Pons (tissue), 1 donor: ENCODE measurements at regions not wholly inside any gene's neighbourhood (a gene's known extent, or its start where the extent isn't known, plus 50 kb on each side); places are given as distances from the start of the nearest gene placed in this dataset.

Experiments
- DNase-seq: peaks from one replicate; pipeline ENCODE4 v3.0.0-alpha.2; 2016; ENCODE audit warnings: low spot score

DNA sequence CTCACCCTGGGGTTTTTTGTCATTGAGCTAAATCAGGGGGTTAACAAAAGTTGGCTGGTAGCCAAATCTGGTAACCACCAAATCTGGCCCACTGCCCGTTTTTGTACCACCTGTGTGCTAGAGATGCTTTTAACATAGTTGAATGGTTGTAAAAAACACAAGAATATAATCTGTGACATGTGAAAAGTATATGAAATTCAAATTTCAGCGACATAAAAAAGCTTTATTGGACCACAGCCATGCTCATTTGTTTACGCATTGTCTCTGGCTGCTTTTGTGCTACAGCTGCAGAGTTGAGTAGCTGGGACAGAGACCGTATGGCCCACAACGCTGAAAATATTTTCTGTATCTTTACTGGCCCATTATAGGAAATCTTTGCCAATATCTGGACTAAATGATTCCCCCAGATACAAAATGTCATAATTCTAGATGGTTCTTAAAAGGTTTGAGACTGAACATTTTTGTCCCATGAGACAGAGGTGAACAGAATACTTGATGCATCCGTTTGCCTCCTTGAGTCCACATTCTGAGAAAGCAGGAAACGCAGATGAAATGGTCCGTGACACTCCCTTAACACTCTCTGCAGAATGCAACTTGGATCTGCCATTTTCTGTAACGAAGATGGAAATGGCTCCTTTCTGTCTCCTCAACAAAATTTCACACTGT lies 120.9 kb upstream of the PDZRN3 start:
- DNase-seq: peak; percentile 29

DNA sequence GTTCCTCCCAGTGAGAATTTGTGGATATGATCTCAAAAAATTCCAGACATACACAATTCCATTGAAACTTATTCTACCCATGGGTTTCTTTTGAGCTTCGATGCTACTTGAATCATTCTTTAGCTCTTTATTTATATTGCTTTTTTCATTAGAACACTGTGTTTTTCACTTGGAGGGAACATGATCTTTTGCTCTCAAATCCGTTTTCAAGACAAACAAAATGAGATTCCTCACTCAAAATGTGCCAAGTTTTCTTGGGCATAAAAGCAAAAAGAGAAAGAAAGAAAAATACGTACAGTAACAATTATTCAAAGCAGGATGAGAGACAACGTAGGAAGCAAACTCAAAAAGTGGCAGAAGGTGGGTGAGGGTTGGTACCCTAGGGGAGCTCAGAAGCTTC lies 118.8 kb upstream of the PDZRN3 start:
- no peak for DNase-seq

DNA sequence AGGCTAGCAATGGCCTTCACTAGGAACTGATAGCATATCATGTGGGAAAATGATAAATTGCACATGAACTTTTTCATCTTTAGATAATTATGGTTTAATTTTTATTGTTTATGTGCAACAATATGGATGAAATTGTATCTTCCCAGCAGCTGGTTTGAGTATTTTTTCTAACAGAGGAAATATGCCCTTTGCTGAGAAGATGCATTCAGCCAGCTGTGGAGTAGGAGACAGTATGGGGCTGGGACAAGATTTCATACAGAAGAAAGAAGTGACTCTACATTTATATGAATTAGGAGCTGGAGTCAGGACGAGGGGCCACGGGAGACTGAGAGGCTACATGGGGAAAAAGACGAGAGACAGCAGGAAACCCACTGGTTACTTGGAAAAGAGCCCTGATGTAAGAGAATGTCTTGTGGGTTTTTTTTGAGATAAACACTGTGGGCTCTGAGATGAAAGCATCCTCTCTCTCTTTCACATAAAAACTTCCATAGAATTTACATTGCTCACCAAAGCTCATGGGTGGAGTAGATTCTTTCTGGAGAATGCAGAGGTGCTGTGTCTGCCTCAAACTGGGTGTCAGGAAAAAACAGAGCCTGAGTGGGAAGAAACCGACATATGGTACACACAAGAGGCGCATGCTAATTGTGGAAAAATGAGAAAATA lies 115.2 kb upstream of the PDZRN3 start:
- no peak for DNase-seq

DNA sequence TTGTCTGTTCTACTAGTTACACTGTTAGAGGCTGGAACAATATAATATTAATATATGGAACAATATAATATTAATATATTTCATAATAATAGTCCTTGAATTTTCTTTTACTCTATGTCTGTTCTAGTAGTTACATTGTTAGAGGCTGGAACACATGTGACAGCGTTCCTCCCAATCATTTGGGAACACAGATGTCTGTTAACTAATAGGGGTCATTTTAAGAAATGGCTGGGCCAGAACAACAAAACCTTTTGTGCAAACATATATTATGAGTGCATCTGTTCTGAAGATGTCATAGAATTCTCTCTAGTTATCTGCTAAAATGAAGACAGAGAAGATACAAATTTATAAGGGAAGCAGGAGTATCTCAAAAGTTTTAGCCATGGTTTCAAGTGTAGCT lies 114.0 kb upstream of the PDZRN3 start:
- no peak for DNase-seq

DNA sequence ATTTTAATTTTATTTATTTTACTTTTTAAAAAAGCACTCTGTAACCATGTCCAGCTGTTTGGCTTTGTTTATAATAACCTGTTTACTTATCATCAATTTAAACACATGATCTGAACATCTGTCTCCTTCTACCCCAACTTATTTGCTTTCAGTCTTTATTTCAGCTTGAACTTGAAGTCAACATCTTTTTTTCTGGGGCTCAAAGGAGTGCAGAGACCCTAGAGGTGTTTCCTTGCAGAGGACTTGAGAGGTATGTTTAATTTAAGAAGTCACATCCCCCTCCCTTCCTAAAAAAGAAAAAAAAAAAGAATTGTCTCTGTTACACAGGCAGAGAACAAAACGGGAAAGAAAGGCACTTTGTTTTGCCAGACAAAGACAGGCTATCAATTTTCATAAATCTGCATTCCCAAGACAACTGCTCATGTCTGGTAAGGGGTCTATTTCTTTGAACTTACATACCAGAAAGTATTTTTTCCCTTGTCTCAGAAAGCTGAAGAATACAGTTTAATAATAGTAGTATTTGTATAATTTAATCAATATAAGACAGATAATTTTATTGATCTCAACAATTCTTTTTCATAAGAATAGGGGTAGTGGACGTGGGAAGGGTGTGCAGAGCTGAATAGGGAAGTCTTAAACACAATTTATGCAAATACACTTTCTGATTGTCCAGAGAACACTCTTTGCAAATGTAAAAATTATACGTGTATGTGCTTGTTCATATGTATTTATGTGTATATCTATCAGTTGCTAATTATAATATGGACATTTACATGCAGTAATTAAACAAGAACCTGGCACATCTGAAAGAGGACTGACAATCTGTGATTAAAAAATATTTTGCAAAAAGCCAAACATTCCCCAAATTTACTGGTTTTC lies 109.7 kb upstream of the PDZRN3 start:
- peak; percentile 18 for DNase-seq

DNA sequence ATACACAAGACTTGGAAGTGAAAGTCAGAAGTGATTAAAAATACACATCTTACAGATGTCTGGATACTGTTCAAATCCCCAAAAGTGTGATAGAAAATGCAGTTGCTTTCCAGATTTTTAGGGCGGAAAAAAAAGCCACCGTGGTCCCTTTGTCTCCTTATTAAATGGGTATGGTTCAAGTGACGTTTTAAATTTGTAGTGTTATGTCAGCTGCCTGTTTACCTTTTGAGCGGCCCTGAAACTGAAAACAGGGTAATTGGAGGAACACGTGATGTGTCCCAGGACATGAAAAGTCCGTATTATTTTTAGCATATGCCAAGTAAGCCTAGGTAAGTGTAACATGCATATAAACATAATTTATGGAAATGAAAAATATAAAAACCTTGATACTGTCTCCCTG lies 109.0 kb upstream of the PDZRN3 start:
- DNase-seq: no peak

DNA sequence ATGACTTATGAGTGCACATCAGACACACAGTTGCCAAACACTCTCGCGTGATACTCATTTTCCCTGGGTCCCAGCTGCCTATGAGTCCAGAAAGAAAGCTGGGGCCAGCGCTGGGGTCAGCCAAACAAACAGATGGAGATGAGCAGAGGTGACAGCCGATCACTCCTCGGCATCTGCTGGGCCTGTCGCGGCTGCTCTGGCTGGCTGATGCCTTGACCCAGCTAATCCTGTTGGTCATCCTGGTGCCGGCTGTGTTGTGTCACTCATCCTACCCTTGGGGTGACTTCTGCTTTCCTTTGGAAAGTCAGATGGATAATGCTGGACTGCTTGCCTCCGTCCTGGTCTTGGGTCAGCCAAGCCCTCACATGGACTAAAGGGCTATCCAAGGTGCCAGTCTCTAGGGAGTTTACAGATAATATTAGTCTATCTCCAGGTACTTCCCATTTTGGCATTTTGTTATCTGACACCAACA lies 105.3 kb upstream of the PDZRN3 start:
- DNase-seq: no peak

DNA sequence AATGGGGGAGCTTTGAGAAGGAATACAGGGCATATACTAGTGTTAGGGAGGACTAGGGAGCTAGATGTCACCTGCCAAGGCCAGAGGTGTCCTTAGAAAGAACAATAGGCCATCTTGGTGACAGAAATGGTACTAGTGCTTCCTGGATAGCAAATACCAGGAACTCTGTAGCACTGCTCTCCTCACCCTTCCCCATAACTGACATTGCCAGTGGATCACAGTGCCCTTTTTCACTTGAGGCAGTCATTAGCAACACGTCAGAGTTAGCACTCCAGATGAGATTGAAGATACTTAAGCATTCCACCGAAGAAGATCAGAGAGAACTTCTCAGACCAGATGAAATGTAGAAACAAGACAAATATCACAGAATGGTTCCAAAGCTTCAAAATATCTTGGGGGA lies 103.1 kb upstream of the PDZRN3 start:
- DNase-seq: no peak

DNA sequence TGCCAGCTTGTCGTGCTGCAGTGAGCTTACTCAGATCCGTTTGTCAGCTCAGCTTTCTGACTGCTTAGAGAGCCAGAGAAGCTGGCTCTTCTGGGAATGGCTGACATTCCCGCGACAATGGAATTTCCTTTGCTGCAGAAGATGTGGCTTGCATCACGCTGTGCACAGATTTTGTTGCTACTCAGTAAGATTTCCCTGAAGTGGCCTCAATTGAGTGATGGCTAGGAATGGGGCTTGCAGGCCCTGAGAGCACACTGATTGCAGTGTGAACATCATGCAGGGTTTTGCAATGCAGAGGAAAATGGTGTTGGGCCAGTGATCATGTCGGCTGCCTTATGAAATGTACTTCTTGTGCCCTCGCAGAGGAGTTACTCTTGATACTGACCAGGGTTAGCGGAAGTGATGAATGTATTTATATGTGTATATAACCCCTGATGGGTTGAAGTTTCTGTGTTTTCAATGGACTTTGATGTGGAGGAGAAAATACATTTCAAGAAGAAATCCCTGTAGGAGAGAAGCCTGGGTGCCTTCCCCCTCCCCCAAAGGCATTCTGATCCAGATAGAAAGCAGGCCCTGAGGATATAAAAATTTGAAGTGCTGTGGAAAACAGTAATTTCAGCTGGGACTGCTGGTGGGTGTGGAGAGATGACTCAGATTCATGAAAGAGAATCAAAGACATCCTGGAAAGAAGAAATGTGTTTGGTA lies 102.5 kb upstream of the PDZRN3 start:
- DNase-seq: no peak

DNA sequence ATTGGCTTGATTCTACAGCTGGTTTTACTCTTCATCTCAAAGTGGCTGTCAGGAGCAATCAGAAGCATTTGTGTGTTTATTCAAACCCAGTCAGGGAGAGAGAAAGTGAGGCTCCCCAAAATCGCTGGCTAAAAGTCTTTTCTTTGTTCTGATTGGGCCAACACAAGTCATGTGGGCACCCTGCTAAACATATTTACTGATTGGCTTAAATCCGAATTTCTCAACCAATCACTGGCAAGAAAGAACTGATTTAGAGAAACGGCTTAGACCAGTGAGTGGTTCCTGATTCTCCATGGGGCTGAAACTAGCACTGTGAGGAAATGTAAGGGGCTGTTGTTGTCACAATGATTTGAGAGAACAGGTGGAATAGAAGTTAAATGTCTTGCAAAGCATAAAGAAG lies 98.9 kb upstream of the PDZRN3 start:
- DNase-seq: no peak

DNA sequence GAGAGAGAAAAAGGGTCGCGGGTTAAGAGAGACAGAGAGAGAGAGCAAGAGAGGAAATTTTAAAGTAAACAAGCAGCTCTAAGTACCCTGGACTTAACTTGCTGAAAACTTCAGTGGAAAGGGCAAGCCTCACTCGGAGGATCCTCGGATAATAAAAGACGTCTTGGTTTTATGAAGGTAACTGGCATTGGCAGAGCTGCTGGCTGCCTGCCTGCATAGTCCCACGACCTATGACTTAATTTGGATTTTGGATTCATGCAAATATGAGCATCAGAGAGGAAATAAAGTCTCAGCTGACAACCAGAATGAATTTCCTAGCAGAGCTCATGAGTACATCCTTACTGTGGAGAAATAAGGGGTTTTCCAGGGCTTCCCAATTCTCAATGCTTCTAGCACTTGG lies 95.1 kb upstream of the PDZRN3 start:
- peak; percentile 9 for DNase-seq

DNA sequence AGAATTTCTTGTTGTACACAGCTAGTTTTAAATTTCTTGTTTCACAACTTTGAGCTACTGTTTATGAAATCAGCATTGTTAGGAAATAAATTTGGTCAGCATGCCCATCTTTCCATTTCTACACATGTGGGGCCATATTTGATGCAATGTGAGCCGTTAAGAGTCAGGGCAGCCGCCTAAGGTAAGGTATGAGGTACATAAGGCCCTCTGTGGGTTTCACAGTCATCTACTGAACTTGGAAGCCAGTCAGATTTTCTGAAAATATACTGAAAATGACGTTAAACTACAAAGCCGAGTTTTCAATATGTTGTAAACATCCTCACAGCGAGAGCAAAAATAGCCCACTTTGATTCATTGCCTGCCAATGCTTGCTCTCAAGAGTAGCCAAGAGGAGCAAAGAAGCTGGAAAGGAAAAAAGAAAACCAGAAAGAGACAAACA lies 94.7 kb upstream of the PDZRN3 start:
- peak; percentile 38 for DNase-seq

DNA sequence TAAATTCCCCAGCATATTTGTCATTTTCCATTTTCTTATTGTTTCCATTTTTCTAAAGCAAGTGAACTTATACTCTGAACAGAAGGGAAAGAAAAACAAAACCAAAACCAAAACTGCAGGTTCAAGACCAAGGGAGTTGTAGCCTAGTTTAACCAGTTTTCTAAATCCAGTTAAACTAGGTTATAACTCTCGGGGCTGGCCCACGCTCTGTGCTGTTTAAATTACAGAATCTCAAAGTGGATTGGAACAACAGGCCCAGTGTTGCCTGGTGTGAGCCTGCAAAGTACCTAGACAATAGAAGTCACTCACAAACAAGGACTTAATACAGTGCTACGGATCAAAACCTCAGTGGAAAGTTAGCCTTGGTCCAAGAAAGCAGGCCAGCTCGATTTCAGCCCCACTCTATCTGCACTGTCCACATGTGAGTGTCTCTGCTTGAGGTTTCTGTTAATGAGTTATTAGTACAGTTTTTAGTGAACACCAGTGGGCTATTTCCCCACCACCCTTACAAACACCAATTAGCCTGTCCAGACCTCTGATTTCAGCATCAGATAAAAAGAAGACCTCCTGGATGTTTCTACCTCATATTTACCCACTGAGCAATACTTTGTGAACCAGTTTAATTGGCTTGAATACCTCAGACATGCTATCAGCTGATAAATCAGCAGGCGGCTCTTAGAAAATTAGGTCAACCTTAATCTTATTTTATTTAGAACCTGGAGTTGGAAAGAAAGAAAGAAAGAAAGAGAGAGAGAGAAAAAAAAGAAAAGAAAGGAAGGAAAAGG lies 93.8 kb upstream of the PDZRN3 start:
- DNase-seq: peak; percentile 16

DNA sequence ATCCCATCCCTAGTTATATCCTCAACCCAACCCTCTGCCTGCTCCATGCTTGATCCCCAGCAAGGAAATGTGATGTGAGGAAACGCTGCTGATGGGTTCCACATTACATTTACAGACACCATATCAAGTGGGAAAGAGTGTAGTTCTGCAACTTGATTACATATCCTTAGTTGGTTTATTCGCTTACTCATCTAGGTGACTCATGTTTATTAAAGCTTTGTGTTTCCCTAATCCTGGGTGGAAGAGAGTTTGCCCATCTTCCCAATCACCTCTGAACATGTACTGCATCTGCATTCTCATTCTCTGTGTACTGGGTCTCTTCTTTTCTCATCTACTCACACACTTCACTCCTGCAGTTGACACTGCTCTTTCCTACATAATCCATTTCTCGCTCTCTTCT lies 91.7 kb upstream of the PDZRN3 start:
- no peak for DNase-seq

DNA sequence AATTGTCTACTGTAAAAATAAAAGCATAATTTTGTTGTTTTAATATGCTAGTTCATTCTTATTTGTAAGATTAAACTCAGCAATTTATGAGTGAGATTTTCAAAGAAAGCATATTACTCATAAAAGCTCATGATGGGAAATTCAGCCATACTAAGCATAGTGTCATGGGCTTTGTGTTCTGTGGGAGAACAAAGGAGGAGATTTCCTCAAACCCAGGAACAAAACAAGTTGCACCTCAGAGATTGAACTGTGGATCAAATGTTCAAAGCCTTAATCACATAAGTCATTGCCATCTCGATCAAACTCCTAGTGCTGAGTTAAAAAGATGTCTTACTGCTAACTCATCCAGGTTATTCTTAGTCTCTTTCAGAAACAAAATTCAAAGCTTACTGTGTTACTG lies 85.6 kb upstream of the PDZRN3 start:
- no peak for DNase-seq

DNA sequence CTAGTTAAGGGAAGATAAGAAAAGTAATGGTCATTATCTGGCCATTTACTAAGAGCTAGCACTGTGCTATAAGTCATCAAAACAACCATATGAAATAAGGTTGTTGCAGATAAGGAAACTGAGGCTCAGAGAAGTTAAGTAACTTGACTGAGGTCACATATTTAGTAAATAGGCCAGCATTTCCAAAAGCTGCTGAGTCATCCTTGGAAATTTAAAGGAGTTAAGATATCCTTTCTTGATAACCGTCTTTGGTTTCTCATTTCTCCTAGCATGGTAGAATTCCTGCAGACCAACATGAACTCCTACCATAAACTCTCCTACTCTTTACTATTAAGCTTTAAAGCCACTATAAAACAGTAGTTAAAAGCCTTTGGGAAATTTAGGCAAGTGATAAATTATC lies 85.0 kb upstream of the PDZRN3 start:
- no peak for DNase-seq

DNA sequence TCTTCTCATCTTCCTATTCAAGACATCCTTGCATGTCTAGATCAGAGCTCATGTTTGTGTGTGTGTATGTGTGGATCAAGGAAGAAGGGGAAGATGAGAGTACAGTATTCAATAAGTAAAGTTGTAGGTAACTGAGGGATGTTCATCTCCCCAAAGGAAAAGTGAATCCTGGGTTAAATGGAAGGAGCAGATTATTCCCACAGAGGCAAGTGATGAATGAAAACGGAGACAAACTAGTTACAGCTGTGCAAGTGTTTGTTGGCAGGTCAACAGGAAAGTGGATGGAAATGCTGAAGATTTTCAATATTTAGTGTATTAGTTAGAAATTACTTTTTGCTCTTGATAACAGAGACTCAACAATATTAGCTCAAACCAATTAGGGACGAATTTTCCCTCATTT lies 84.2 kb upstream of the PDZRN3 start:
- DNase-seq: no peak

DNA sequence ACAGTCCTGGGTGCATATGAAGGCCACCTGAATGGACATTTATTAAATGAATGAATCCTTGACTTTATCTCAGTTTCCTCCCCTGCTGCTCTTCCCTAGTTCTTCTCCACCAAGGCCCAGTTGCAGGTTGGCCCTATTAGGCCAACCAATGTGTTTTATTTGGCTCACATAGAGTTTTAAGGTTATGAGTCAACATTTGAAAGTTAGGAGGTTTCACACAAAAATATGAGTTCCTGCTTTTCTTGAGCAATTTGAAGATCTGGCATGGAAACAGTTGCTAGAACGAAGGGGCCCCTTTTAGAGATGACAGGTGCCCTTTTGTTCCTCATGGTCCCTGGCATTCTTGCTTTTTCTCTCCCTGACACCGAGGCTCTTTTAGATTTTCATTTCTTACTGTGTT lies 83.0 kb upstream of the PDZRN3 start:
- DNase-seq: no peak

DNA sequence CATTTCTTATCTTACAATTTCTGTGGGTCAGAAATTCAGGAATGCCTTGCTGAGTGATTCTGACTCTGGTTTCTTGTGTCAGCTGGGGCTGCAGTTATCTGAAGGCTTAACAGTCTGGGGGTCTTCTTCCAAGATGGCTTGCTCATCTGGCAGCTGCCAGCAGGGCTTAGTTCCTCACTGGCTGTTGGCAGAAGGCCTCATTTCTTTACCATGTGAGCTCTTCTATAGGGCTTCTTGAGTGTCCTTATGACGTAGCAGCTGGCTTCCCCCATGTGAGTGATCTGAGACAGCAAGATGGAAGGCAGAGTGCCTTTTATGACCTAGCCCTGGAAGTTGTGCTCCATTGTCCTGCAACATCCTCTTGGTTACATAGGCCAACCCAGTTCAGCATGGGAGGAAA lies 82.0 kb upstream of the PDZRN3 start:
- DNase-seq: no peak

DNA sequence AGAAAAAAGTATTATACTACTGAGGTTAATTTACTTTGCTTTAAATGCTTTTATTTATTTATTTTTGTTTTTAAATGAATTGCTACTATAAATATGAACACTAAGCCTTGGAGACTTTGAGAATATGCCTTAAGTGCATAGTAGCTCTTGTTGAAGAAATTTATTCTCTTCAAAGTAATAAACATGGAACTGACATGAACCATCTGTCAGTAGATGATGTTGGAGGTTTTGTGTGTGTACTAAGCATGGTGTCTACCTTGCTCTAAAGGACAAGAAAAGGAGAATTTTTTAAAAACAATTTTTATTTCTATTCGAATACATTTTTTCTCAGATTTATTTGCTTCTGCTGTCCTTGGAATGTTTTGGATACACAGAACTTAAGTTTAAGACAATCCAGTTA lies 81.1 kb upstream of the PDZRN3 start:
- DNase-seq: no peak

DNA sequence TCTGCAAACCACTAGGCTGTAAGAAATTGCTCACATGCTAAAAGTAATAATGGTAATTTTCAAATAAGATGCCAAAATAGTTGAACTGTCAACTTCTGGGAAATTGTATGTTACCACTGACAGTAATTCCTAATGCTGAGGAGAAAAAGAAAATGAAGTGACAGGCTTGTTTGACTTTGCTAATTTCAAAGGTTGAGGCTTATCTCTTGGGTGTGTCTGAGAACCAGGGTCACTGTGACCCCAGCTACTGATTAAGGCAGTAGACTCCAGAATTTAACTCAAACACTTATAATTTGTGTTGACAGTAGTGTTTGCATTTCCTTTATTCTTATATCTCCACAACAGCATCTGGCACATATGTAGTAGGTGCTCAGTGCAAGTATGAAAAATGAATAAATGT lies 74.6 kb upstream of the PDZRN3 start:
- no peak for DNase-seq

DNA sequence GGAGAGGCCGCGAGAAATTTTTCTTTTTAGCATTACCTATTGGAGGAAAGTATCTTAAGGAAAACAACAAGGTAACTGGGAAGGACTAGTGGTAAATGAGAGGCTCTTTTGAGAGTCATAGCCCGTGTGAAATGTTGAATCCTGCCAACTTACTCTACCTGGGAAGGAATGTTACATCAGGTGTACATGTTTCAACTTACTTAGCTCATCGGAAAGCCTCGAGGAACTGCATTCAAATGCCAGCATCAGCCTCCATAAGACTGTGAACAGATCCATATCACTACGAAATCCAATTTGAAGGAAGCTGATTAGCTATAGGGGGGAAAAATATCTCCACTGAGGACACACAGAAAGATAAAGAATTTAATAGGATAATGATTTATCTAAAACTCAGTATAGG lies 72.3 kb upstream of the PDZRN3 start:
- DNase-seq: no peak
